ENCODE measurements at regions not wholly inside any gene's neighbourhood (a gene's known extent, or its start where the extent isn't known, plus 50 kb on each side); places are given as distances from the start of the nearest gene placed in this dataset.

- no peak for DNase-seq
These were observed 109.6 kb upstream of the SPRY1 start for GRCh38 chr4:123286903-123287466.

- no peak for DNase-seq
These were observed 108.1 kb upstream of the SPRY1 start for GRCh38 chr4:123288309-123289025.

GRCh38 chr4:123291329-123291728, 105.3 kb upstream of the SPRY1 start:
- no peak for DNase-seq

GRCh38 chr4:123297836-123298235, 98.8 kb upstream of the SPRY1 start:
- DNase-seq, result no peak

GRCh38 chr4:123298261-123298660, 98.3 kb upstream of the SPRY1 start:
- DNase-seq, result no peak

- no peak for DNase-seq
These were observed 97.8 kb upstream of the SPRY1 start for GRCh38 chr4:123298801-123299200.

GRCh38 chr4:123299212-123299691, 97.3 kb upstream of the SPRY1 start:
- DNase-seq, result no peak

- no peak for DNase-seq
These were observed 96.2 kb upstream of the SPRY1 start for GRCh38 chr4:123300222-123301039.

- no peak for DNase-seq
These were observed 94.7 kb upstream of the SPRY1 start for GRCh38 chr4:123301923-123302322.

GRCh38 chr4:123304151-123304964, 92.2 kb upstream of the SPRY1 start:
- no peak for DNase-seq

GRCh38 chr4:123305736-123306135, 90.9 kb upstream of the SPRY1 start:
- DNase-seq, result no peak

GRCh38 chr4:123306769-123307168, 89.8 kb upstream of the SPRY1 start:
- DNase-seq, result no peak

GRCh38 chr4:123308667-123309066, 87.9 kb upstream of the SPRY1 start:
- no peak for DNase-seq

GRCh38 chr4:123312116-123312515, 84.5 kb upstream of the SPRY1 start:
- DNase-seq, result no peak

- no peak for DNase-seq
These were observed 83.5 kb upstream of the SPRY1 start for GRCh38 chr4:123312951-123313592.

GRCh38 chr4:123315617-123316016, 81.0 kb upstream of the SPRY1 start:
- DNase-seq, result no peak

GRCh38 chr4:123317211-123317610, 79.4 kb upstream of the SPRY1 start:
- DNase-seq, result no peak

GRCh38 chr4:123319639-123320038, 77.0 kb upstream of the SPRY1 start:
- DNase-seq, result no peak

GRCh38 chr4:123323998-123324397, 72.6 kb upstream of the SPRY1 start:
- DNase-seq, result no peak

GRCh38 chr4:123325241-123325681, 71.3 kb upstream of the SPRY1 start:
- no peak for DNase-seq

- no peak for DNase-seq
These were observed 69.2 kb upstream of the SPRY1 start for GRCh38 chr4:123327346-123327745.

- no peak for DNase-seq
These were observed 68.7 kb upstream of the SPRY1 start for GRCh38 chr4:123327846-123328429.
